H1 (cell line): ENCODE measurements at regions not wholly inside any gene's neighbourhood (a gene's known extent, or its start where the extent isn't known, plus 50 kb on each side); places are given as distances from the start of the nearest gene placed in this dataset.

Experiments
- BCL11A ChIP-seq, 2 experiments: IDR thresholded peaks; one replicate each; pipeline ENCODE4 v1.6.1; 2011; ENCODE audit warnings: low read depth in 2 of 2, low read length in 2 of 2, mild to moderate bottlenecking in 2 of 2
- BRCA1 ChIP-seq: IDR thresholded peaks from 2 replicates; pipeline ENCODE4 v1.6.1; 2012; ENCODE audit warnings: low read depth, low read length, improper control_type of control experiment
- CHD7 ChIP-seq: fragments of 300-600 bp; sonication (generic); IDR thresholded peaks from 2 replicates; pipeline ENCODE4 v1.7.1; 2012; ENCODE audit warnings: low read length, moderate library complexity, mild to moderate bottlenecking, inconsistent platforms; ENCODE audit not compliant: insufficient replicate concordance
- EP300 ChIP-seq, 2 experiments: IDR thresholded peaks; 1 replicate in 1 of 2; 2 replicates in 1 of 2; pipeline ENCODE4 v1.6.1; 2011 to 2012; ENCODE audit warnings: low read depth in 2 of 2, low read length in 2 of 2, mild to moderate bottlenecking in 2 of 2, borderline replicate concordance in 1 of 2, inconsistent platforms in 1 of 2, moderate library complexity in 1 of 2
- EZH2 ChIP-seq: fragments of 200-600 bp; sonication (generic); IDR thresholded peaks from 2 replicates; pipeline ENCODE4 v1.7.1; 2012; ENCODE audit warnings: low read depth, mild to moderate bottlenecking, moderate library complexity, low read length, inconsistent platforms; ENCODE audit not compliant: severe bottlenecking
- GABPA ChIP-seq: IDR thresholded peaks from 2 replicates; pipeline ENCODE4 v1.6.1; 2011; ENCODE audit warnings: mild to moderate bottlenecking, low read length, moderate library complexity, borderline replicate concordance; ENCODE audit not compliant: insufficient read depth
- GTF2F1 ChIP-seq: IDR thresholded peaks from 2 replicates; pipeline ENCODE4 v1.6.1; 2012; ENCODE audit warnings: low read depth, low read length, improper control_type of control experiment, borderline replicate concordance
- HDAC6 ChIP-seq: IDR thresholded peaks from one replicate; pipeline ENCODE4 v1.7.1; 2012; ENCODE audit warnings: low read depth, mild to moderate bottlenecking, inconsistent platforms, low read length, moderate library complexity
- JUND ChIP-seq: IDR thresholded peaks from 2 replicates; pipeline ENCODE4 v1.6.1; 2011; ENCODE audit warnings: mild to moderate bottlenecking, improper control_type of control experiment, low read length
- POLR2A ChIP-seq, 2 experiments: IDR thresholded peaks; 1 replicate in 1 of 2; 2 replicates in 1 of 2; pipeline ENCODE4 v1.6.1; 2011; ENCODE audit warnings: low read depth in 2 of 2, low read length in 2 of 2, mild to moderate bottlenecking in 2 of 2; ENCODE audit errors: control extremely low read depth in 1 of 2
- POLR2AphosphoS5 ChIP-seq: IDR thresholded peaks from 2 replicates; pipeline ENCODE4 v1.6.1; 2011; ENCODE audit warnings: low read depth, low read length
- RAD21 ChIP-seq, 2 experiments: IDR thresholded peaks in 1 of 2; conservative IDR thresholded peaks in 1 of 2; 2 replicates each; pipeline ENCODE4 v1.6.1; 2011; ENCODE audit warnings: low read depth in 2 of 2, low read length in 2 of 2, improper control_type of control experiment in 1 of 2, inconsistent platforms in 1 of 2, mild to moderate bottlenecking in 1 of 2, moderate library complexity in 1 of 2
- SP4 ChIP-seq: IDR thresholded peaks from 2 replicates; pipeline ENCODE4 v1.6.1; 2012; ENCODE audit warnings: low read length, inconsistent platforms
- TF ChIP-seq, protein P1 (sequence below), 3 experiments: IDR thresholded peaks; 1 replicate in 2 of 3; 2 replicates in 1 of 3; pipeline versions ENCODE4 v1.5.1 to v1.6.1; 2011; ENCODE audit warnings: low read length in 3 of 3, mild to moderate bottlenecking in 3 of 3, inconsistent platforms in 2 of 3, low read depth in 1 of 3, moderate library complexity in 1 of 3; ENCODE audit not compliant: insufficient read depth in 1 of 3; ENCODE audit errors: control extremely low read depth in 1 of 3

DNA sequence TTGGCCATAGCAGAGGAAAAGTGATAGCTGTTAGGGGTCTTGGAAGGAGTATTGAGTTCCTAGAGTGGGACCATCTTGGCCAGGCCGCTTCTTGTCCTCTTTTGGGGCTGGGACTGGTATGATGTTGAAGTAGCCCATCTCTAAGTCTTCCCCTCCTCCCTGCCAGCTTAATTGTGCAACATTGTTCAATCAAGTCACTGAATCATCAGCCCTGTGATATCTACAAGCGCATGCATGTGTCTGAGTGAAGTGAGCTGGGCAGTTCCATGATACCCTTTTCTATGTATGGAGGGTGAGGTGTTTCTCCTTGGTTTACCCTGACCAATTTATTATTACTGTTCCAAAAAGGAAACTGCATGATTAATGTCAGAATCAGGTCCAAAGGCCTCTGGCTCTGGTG lies 112.2 kb downstream of the C9orf152 start:
- TF ChIP-seq EP300 (IDR thresholded peaks at IDR 0.05; ENCODE audit: borderline replicate concordance in 1 of 2, low read depth in 2 of 2, low read length in 2 of 2): no peak
- TF ChIP-seq, protein P1, sequence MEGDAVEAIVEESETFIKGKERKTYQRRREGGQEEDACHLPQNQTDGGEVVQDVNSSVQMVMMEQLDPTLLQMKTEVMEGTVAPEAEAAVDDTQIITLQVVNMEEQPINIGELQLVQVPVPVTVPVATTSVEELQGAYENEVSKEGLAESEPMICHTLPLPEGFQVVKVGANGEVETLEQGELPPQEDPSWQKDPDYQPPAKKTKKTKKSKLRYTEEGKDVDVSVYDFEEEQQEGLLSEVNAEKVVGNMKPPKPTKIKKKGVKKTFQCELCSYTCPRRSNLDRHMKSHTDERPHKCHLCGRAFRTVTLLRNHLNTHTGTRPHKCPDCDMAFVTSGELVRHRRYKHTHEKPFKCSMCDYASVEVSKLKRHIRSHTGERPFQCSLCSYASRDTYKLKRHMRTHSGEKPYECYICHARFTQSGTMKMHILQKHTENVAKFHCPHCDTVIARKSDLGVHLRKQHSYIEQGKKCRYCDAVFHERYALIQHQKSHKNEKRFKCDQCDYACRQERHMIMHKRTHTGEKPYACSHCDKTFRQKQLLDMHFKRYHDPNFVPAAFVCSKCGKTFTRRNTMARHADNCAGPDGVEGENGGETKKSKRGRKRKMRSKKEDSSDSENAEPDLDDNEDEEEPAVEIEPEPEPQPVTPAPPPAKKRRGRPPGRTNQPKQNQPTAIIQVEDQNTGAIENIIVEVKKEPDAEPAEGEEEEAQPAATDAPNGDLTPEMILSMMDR (IDR thresholded peaks at IDR 0.05; ENCODE audit: control extremely low read depth in 1 of 3, insufficient read depth in 1 of 3, low read depth in 1 of 3, low read length in 3 of 3): no peak
- TF ChIP-seq CHD7: no peak
- TF ChIP-seq POLR2AphosphoS5: no peak
- TF ChIP-seq GABPA: no peak
- no peak for TF ChIP-seq JUND
- no peak for TF ChIP-seq RAD21 (IDR thresholded peaks at IDR 0.05 in 1 of 2, conservative IDR thresholded peaks at IDR 0.05 in 1 of 2; ENCODE audit: low read depth in 2 of 2, low read length in 2 of 2)
- no peak for TF ChIP-seq HDAC6
- no peak for TF ChIP-seq POLR2A (IDR thresholded peaks at IDR 0.05; ENCODE audit: control extremely low read depth in 1 of 2, low read depth in 2 of 2, low read length in 2 of 2)
- no peak for TF ChIP-seq EZH2
- no peak for TF ChIP-seq GTF2F1
- TF ChIP-seq BCL11A (IDR thresholded peaks at IDR 0.05; ENCODE audit: low read depth in 2 of 2, low read length in 2 of 2): no peak
- no peak for TF ChIP-seq SP4
- TF ChIP-seq BRCA1: no peak
